ENCODE measurements at regions not wholly inside any gene's neighbourhood (a gene's known extent, or its start where the extent isn't known, plus 50 kb on each side); places are given as distances from the start of the nearest gene placed in this dataset.

- TF ChIP-seq POLR2A (IDR thresholded peaks at IDR 0.05) (no peak), CTCF (IDR thresholded peaks at IDR 0.05) (no peak)
Observed at GRCh38 chr2:72007402-72007801, 140.3 kb downstream of the CYP26B1 start.
